H9 (cell line): ENCODE measurements at regions not wholly inside any gene's neighbourhood (a gene's known extent, or its start where the extent isn't known, plus 50 kb on each side); places are given as distances from the start of the nearest gene placed in this dataset.

Source experiments
- DNase-seq: peaks from one replicate; pipeline ENCODE4 v3.0.0-alpha.2; 2017
- H2AFZ ChIP-seq: one replicate; pipeline ENCODE4 v1.6.1; 2013; ENCODE audit warnings: mild to moderate bottlenecking, low read length, control low read depth, moderate library complexity
- H2AK5ac ChIP-seq: 2 replicates; pipeline ENCODE4 v1.6.1; 2013; ENCODE audit warnings: low read length, control low read depth, mixed read lengths; ENCODE audit not compliant: insufficient read length
- H2BK120ac ChIP-seq: one replicate; pipeline ENCODE4 v1.6.1; 2013; ENCODE audit warnings: low read depth, mild to moderate bottlenecking, low read length, control low read depth, inconsistent platforms; ENCODE audit not compliant: poor library complexity, severe bottlenecking
- H2BK12ac ChIP-seq: 2 replicates; pipeline ENCODE4 v1.6.1; 2013; ENCODE audit warnings: low read length, control low read depth, mixed read lengths, low read depth; ENCODE audit not compliant: insufficient read length
- H2BK15ac ChIP-seq: 2 replicates; pipeline ENCODE4 v1.6.1; 2013; ENCODE audit warnings: low read depth, low read length, control low read depth
- H2BK20ac ChIP-seq: one replicate; pipeline ENCODE4 v1.6.1; 2013; ENCODE audit warnings: low read depth, mild to moderate bottlenecking, low read length, control low read depth, inconsistent platforms; ENCODE audit not compliant: poor library complexity, severe bottlenecking
- H2BK5ac ChIP-seq: 2 replicates; pipeline ENCODE4 v1.6.1; 2013; ENCODE audit warnings: low read length, control low read depth, mixed read lengths; ENCODE audit not compliant: insufficient read length
- H3K14ac ChIP-seq: 2 replicates; pipeline ENCODE4 v1.6.1; 2013; ENCODE audit warnings: low read length, control low read depth; ENCODE audit not compliant: insufficient read depth
- H3K18ac ChIP-seq: 2 replicates; pipeline ENCODE4 v1.6.1; 2013; ENCODE audit warnings: low read depth, mild to moderate bottlenecking, mixed read lengths, low read length, control low read depth; ENCODE audit not compliant: insufficient read length
- H3K23ac ChIP-seq: 2 replicates; pipeline ENCODE4 v1.6.1; 2013; ENCODE audit warnings: low read length, control low read depth, mixed read lengths, low read depth; ENCODE audit not compliant: insufficient read length
- H3K23me2 ChIP-seq: 2 replicates; pipeline ENCODE4 v1.6.1; 2013; ENCODE audit warnings: low read depth, mild to moderate bottlenecking, mixed read lengths, low read length, control low read depth; ENCODE audit not compliant: insufficient read length, poor library complexity, severe bottlenecking
- H3K27ac ChIP-seq: 2 replicates; pipeline ENCODE4 v1.5.1; 2013; ENCODE audit warnings: low read length, control low read depth, mixed read lengths, low read depth; ENCODE audit not compliant: insufficient read length
- H3K27me3 ChIP-seq: 2 replicates; pipeline ENCODE4 v1.6.1; 2013; ENCODE audit warnings: low read length, control low read depth, inconsistent platforms; ENCODE audit not compliant: insufficient read depth
- H3K4ac ChIP-seq: 2 replicates; pipeline ENCODE4 v1.6.1; 2013; ENCODE audit warnings: low read depth, mild to moderate bottlenecking, control low read depth, inconsistent platforms, low read length, moderate library complexity
- H3K4me1 ChIP-seq: 2 replicates; pipeline ENCODE4 v1.6.1; 2013; ENCODE audit warnings: low read length, control low read depth, inconsistent platforms; ENCODE audit not compliant: insufficient read depth
- H3K4me2 ChIP-seq: 2 replicates; pipeline ENCODE4 v1.6.1; 2013; ENCODE audit warnings: low read length, control low read depth, mixed read lengths; ENCODE audit not compliant: insufficient read length, insufficient read depth
- H3K56ac ChIP-seq: 2 replicates; pipeline ENCODE4 v1.6.1; 2013; ENCODE audit warnings: low read depth, mild to moderate bottlenecking, mixed read lengths, low read length, control low read depth; ENCODE audit not compliant: insufficient read length
- H3K79me1 ChIP-seq: 2 replicates; pipeline ENCODE4 v1.6.1; 2013; ENCODE audit warnings: low read depth, mild to moderate bottlenecking, moderate library complexity, low read length, control low read depth, inconsistent platforms; ENCODE audit not compliant: insufficient read depth, poor library complexity, severe bottlenecking
- H3K79me2 ChIP-seq: 2 replicates; pipeline ENCODE4 v1.6.1; 2013; ENCODE audit warnings: low read length, control low read depth, inconsistent platforms; ENCODE audit not compliant: insufficient read depth
- H3K9ac ChIP-seq: 2 replicates; pipeline ENCODE4 v1.6.1; 2013; ENCODE audit warnings: low read length, control low read depth, mixed read lengths; ENCODE audit not compliant: insufficient read length; ENCODE audit errors: extremely low read depth
- H3K9me3 ChIP-seq: one replicate; pipeline ENCODE4 v1.6.1; 2013; ENCODE audit warnings: low read depth, low read length, inconsistent platforms; ENCODE audit not compliant: control insufficient read depth
- H3T11ph ChIP-seq: one replicate; pipeline ENCODE4 v1.6.1; 2013; ENCODE audit warnings: mild to moderate bottlenecking, low read length, control low read depth, inconsistent platforms
- H4K20me1 ChIP-seq: one replicate; pipeline ENCODE4 v1.6.1; 2013; ENCODE audit not compliant: control insufficient read depth, insufficient read length, insufficient read depth
- H4K5ac ChIP-seq: 2 replicates; pipeline ENCODE4 v1.6.1; 2013; ENCODE audit warnings: low read depth, mild to moderate bottlenecking, mixed read lengths, low read length, control low read depth; ENCODE audit not compliant: insufficient read length
- H4K8ac ChIP-seq: replicated peaks from 2 replicates; pipeline ENCODE4 v1.6.1; 2013; ENCODE audit warnings: low read length, control low read depth, mixed read lengths, low read depth; ENCODE audit not compliant: insufficient read length
- H4K91ac ChIP-seq: 2 replicates; pipeline ENCODE4 v1.6.1; 2013; ENCODE audit warnings: low read depth, mild to moderate bottlenecking, moderate library complexity, mixed read lengths, low read length, control low read depth; ENCODE audit not compliant: insufficient read length
- H3K27ac Mint-ChIP-seq, 3 experiments: 2 replicates in 2 of 3; 3 replicates in 1 of 3; pipeline ENCODE4 v1.8.0; 2020 to 2021; ENCODE audit warnings: mixed read lengths in 3 of 3, mild to moderate bottlenecking in 1 of 3, moderate library complexity in 1 of 3
- H3K27me3 Mint-ChIP-seq: 2 replicates; pipeline ENCODE4 v1.8.0; 2021; ENCODE audit warnings: low read depth, mild to moderate bottlenecking, moderate library complexity, mixed read lengths
- H3K36me3 Mint-ChIP-seq, 3 experiments: 2 replicates in 2 of 3; 3 replicates in 1 of 3; pipeline ENCODE4 v1.8.0; 2020 to 2021; ENCODE audit warnings: low read depth in 3 of 3, mixed read lengths in 3 of 3; ENCODE audit not compliant: insufficient read depth in 1 of 3
- H3K4me1 Mint-ChIP-seq, 2 experiments: 2 replicates each; pipeline ENCODE4 v1.8.0; 2020; ENCODE audit warnings: mixed read lengths in 2 of 2
- H3K4me3 Mint-ChIP-seq, 2 experiments: 2 replicates in 1 of 2; 3 replicates in 1 of 2; pipeline ENCODE4 v1.8.0; 2020 to 2021; ENCODE audit warnings: mild to moderate bottlenecking in 2 of 2, mixed read lengths in 2 of 2, moderate library complexity in 1 of 2
- H3K9me3 Mint-ChIP-seq, 2 experiments: 2 replicates in 1 of 2; 3 replicates in 1 of 2; pipeline ENCODE4 v1.8.0; 2020; ENCODE audit warnings: mild to moderate bottlenecking in 2 of 2, mixed read lengths in 2 of 2, moderate library complexity in 1 of 2
- WGBS: extraction: QIAGEN DNeasy Blood & Tissue Kit; methylation state at CpG from one replicate; pipeline ENCODE4 v1.1.7; 2013; ENCODE audit warnings: missing lambda C conversion rate, low lambda C conversion rate, mixed read lengths; ENCODE audit not compliant: insufficient read length; ENCODE audit errors: extremely low coverage; 5-methylcytosine and 5-hydroxymethylcytosine counted together
- TF ChIP-seq, protein P1 (sequence below): fragments of 200-600 bp; sonication (generic); conservative IDR thresholded peaks from 3 replicates; pipeline ENCODE4 v1.8.0; 2021; ENCODE audit warnings: antibody characterized with exemption, mild to moderate bottlenecking

DNA sequence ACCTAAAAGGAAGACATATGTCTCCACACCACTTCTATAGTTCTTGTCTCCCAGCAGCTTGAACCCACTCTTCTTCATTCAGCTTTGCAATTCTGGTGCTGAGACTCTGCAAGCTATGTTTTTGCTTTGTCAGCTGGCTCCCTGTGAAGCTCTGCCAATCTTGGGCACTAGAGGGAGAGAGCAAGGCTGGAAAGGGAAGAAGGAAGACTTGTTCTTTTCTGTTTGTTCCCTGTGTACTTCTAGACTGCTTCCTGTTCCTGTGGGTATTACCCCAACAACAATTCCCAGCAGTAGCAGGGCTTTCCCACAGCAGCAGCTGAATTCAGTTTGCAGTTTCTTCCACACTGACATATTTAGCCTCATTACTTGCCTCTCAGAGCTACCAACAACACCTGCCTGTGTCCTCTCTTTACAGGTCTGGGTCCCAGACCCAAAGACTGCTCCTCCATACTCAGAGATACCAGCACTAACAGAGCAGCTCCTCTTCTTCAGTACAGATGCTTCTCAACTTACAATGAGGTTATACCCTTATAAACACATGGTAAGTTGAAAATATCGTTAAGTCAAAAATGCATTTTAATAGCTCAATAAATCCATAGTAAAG, 275.2 kb upstream of the NEGR1 start:
- no peak overlapping the region for H4K5ac ChIP-seq
- no peaks in the 10 kb centered on the region for H3K79me2 ChIP-seq
- no peak overlapping the region for H2BK120ac ChIP-seq
- no peak overlapping the region for H4K8ac ChIP-seq
- H3K79me1 ChIP-seq: no peaks in the 10 kb centered on the region
- Mint-ChIP-seq H3K9me3 (no peaks in the 10 kb centered on the region), H3K27ac (peak overlapping the region in 2 of 3 experiments; percentile 32 to 74; a peak in 3 of 7 replicates), H3K27me3 (no peaks in the 10 kb centered on the region), H3K36me3 (no peaks in the 10 kb centered on the region), H3K4me3 (no peak overlapping the region), H3K4me1 (peaks cover 6 to 10% of the 10 kb centered on the region in 2 experiments)
- no peak overlapping the region for H3K23ac ChIP-seq
- TF ChIP-seq, protein P1, sequence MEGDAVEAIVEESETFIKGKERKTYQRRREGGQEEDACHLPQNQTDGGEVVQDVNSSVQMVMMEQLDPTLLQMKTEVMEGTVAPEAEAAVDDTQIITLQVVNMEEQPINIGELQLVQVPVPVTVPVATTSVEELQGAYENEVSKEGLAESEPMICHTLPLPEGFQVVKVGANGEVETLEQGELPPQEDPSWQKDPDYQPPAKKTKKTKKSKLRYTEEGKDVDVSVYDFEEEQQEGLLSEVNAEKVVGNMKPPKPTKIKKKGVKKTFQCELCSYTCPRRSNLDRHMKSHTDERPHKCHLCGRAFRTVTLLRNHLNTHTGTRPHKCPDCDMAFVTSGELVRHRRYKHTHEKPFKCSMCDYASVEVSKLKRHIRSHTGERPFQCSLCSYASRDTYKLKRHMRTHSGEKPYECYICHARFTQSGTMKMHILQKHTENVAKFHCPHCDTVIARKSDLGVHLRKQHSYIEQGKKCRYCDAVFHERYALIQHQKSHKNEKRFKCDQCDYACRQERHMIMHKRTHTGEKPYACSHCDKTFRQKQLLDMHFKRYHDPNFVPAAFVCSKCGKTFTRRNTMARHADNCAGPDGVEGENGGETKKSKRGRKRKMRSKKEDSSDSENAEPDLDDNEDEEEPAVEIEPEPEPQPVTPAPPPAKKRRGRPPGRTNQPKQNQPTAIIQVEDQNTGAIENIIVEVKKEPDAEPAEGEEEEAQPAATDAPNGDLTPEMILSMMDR: peak; percentile 64
- WGBS: no CpG with 5 or more reads among the region's 1 CpG
- no peak overlapping the region for H4K91ac ChIP-seq
- no peaks in the 10 kb centered on the region for H3K4me1 ChIP-seq
- no peaks in the 10 kb centered on the region for H3K9me3 ChIP-seq
- no peaks in the 10 kb centered on the region for H4K20me1 ChIP-seq
- H2BK5ac ChIP-seq: no peak overlapping the region
- no peak overlapping the region for H3K56ac ChIP-seq
- no peak overlapping the region for H3K18ac ChIP-seq
- no peak overlapping the region for H3K27ac ChIP-seq
- no peak overlapping the region for H3T11ph ChIP-seq
- peak; percentile 49 for DNase-seq
- H2BK12ac ChIP-seq: no peak overlapping the region
- no peak overlapping the region for H3K4ac ChIP-seq
- no peak overlapping the region for H3K9ac ChIP-seq
- no peak overlapping the region for H2AFZ ChIP-seq
- H3K27me3 ChIP-seq: no peaks in the 10 kb centered on the region
- no peak overlapping the region for H3K14ac ChIP-seq
- H2AK5ac ChIP-seq: no peak overlapping the region
- H2BK15ac ChIP-seq: no peak overlapping the region
- no peaks in the 10 kb centered on the region for H3K23me2 ChIP-seq
- H3K4me2 ChIP-seq: no peak overlapping the region
- H2BK20ac ChIP-seq: no peak overlapping the region
